Stromal cell of bone marrow (primary cell): ENCODE measurements at regions not wholly inside any gene's neighbourhood (a gene's known extent, or its start where the extent isn't known, plus 50 kb on each side); places are given as distances from the start of the nearest gene placed in this dataset.

Experiments
- DNase-seq: peaks from one replicate; pipeline ENCODE4 v3.0.0-alpha.2; 2012; ENCODE audit warnings: low read depth

DNA sequence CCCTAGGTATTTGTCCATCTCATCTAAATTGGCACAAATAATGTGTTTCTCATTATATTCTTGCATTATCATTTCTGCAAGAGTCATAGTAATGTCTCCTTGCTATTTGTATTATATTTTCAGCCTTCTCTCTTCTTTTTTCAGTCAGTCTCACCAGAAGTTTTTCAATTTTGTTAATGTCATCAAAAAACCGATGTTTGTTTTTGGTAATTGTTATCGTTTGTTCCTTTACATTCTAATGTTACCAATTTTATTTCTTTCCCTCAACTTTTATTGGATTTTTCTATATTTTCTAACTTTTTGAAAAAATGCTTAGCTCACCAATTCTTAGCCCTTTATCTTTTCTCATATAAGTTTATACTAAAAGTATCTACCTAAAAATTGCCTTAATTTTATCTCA, 82.2 kb upstream of the NRSN1 start:
- no peak for DNase-seq

DNA sequence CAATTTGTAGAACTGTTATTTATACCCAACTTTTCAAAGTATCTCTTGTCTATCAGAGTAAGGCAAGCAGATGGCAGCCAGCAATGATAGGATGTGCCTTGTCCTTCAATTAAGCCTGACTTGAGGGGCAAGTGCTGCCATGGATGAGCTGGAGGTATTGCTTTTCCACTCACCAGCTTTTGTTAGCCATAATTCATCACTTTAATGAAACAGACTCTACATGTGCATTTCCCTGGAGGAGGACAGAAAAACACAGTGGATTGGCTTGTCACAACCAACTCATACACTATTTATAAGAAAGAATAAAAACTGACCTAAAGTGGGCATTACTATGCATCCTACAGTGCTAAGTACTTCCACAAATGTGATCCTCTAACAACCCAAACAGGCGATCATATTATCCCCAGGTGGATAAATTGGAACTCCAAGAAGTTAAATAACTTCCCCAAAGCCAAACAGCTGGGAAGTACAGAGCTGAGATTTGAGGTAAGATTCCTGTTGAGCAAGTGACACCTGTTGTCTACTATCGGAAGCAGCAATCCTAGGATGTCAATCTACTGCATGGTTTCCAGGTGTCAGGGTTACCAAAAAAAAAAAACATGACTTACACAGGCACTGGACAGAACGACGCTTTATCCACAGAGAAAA, 73.9 kb upstream of the NRSN1 start:
- no peak for DNase-seq

DNA sequence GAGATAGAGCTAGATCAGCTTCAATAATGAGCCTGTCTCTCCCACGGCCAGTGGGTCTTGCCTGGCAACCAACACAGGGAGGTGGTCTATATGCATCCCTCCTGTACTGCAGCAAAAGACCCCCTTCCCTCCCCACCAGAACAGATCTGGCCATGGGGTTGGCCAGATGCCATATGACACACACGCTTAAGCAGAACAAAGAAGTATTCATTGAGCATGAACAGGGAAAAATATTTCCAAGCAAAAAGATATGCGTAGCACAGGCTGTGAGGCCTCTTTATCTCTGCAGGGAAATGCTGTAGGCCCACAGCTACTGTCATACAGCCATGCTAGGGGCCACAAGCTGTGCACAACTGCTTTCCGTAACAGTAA, 73.4 kb upstream of the NRSN1 start:
- DNase-seq = no peak

DNA sequence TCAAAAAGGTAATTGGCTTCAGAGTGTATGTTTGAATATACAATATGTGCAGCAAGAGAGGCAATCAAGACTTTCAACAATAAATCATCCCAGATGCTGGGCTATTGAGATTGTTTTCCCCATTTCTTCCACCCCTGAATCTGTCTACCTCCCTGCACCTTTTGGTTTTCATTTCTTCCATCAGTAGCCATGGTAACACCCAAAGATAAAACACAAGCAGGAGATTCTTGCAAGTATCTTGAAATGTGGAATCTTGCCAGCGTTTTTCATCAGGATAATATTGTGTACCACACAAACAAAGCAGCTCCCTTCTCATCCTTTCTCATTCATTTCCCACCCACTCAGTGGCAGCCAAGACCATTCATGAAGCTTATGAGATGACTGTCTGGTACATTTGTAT, 73.0 kb upstream of the NRSN1 start:
- DNase-seq = no peak

DNA sequence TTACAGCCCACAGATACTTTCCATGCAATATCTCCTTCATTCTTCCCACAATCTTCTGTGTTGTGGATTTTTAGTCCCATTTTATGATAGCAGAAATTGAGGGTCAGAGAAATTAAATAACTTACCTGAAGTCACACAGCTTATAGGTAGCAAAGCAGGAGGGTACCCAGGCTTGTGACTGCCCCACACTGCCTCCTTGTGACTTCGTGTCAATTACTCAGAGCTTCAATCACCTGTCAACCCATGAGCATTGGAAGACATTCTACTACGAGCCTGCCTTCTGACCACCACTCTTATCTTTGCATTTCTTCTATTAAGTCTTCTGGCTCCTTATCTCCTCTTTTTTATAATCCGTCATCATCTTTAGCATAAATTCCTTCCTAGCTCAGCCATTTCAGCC, 71.6 kb upstream of the NRSN1 start:
- DNase-seq = no peak

DNA sequence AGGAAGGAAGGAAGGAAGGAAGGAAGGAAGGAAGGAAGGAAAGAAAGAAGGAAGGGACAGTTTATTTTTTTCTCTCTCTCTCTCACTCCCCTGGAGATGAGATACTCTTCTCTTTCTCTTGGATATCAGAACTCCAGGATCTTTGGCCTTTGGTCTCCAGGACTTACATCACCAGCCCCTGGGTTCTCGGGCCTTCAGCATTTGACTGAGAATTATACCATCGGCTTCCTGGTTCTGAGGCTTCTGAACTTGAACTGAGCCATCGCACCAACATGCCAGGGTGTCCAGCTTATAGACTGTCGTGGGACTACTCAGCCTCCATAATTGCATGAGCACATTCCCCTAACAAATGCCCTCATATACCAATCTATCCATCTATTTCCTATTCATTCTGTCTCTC, 69.4 kb upstream of the NRSN1 start:
- DNase-seq = no peak

DNA sequence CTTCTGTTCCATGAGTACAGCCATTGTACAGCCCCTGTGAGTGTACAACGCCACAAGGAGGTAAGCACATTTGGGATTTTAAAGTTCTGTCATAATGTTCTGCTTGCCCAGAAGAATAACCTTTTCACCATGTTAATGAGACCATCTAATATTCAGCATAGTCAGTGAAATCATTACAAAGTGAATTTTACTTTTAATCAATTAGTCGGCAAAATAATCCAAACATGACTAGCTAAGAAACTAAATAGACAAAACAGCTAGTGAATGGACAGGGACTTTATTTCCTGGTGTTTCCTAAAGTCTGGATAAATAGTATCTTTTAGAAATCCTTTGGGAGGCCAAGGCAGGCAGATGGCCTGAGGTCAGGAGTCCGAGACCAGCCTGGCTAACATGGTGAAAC, 69.0 kb upstream of the NRSN1 start:
- no peak for DNase-seq

DNA sequence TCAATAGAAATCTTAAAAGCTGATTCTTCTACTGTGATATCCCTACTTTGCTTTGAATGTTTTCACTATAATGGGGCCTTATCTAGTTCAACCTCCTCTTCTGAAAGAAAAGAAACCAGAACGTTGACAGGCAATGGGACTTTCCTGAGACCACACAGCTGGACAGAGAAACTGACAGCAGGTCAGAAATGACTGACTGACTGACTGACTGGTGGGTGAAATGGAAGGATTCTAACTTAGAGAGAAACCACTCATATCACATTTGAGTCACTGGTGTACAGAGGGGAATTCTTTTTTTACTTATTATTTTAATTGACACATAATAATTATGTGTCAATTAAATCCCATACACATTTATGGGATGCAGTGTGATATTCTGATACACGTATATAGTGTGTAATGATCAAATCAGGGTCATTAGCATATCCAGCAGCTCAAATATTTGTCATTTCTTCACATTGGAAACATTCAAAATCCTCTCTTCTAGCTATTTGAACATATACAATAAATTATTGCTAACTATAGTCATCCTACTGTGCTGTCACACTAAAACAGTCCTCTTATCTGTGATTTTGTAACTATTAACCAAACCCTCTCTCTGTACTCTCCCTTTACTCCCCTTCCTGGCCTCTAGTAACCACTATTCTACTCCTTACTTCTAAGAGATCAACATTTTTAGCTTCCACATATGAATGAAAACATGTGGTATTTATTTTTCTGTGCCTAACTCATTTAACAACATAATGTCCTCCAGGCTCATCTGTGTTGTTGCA, 64.8 kb upstream of the NRSN1 start:
- no peak for DNase-seq

DNA sequence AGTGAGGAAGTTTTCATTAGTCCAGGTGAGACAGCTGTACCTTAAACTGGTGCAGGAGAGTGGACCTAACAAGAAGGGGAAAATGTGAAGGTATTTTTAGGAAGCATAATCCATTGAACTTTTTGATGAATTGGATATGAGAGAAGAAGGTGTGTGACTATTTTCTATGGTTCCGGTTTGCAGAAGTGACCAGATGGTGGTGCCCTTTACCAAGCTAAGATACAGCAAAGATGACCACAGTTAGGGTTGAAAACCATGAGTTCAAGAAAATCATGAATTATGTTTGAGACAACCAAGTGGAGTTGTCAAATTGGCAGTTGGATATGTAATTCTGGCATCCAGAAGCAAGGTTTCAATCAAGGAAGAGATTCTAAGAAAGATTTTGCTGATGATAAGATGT, 61.9 kb upstream of the NRSN1 start:
- no peak for DNase-seq

DNA sequence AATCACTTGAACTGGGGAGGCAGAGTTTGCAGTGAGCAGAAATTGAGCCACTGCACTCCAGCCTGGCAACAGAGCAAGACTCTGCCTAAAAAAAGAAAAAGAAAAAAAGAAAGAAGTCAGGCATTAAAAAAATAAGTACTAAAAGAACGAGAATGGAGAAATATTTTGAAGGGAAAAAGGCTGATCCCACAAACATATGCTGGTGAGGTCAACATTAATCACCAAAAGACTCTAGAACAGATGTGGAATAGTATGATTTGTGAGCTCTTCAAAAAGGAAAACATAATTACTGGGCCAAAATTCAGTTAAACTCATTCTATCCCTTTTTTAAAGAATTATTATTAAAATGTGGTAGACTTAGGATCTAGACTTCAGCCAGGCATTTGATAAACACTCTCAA, 61.2 kb upstream of the NRSN1 start:
- peak; percentile 28 for DNase-seq

DNA sequence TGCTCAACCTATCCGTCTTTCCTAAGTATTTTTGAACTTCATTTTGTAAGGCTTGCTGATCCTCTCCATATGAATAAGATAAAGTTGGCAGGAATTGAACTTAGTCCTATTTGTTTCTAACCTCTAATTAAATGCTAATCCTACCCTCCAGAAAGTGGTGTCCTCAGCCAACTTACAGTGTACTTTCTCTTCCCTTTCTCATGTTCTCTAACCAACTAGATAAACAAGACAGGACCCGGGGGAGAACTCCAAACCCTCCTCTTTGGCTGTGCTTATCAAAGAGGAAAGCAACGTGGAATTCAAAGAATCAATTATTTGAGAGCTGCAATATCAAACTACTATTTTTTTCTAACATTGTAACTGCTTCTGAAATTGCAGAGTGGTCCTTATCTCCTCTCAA, 56.5 kb upstream of the NRSN1 start:
- no peak for DNase-seq

DNA sequence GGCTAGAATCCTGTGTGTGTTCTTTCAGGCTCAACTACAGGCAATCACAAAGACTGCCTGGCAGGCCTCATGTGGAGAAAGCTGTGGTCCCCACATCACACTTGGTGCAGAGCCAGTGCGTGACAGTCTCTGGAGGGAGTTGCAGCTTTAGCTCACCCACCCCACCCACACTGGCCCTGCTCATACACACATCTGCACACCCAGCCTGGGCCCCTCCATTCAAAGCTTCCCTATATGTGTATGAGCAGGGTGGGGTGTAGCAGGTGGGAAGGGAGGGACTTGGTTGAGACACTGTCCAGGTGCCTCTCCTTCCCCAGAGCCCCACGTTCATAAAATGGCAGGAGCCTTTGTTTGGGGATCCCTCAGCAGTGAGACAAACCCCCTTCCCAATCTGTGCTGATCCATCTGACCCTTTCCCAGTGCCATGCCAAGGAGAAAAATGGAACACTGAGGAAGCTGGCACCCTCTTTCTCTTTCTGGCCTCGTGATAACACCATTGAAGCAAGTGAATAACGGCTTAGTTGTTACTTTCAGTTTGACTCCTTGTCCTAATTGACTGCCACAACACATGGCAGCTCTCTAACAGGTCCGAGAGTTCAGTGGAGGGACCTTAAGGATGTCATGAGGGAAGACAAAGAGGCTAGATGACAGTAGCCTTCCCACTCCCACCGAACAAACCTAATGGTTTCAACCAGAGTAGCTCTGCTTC, 53.8 kb upstream of the NRSN1 start:
- no peak for DNase-seq

DNA sequence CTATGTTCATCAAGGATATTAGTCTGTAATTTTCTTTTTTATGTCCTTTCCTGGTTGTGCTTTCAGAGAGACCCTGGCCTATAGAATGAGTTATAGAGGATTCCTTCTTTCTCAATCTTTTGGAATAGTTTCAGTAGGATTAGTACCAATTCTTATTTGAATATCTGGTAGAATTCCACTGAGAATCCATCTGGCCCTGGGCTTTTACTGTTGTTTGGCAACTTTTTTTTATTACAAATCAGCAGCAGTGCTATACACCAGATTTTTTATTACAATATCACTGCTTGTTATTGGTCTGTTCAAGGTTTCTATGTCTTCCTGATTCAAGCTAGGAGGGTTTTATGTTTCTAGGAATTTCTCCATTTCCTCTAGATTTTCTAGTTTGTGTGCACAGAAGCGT, 50.0 kb upstream of the NRSN1 start:
- DNase-seq = no peak
